ENCODE measurements at regions not wholly inside any gene's neighbourhood (a gene's known extent, or its start where the extent isn't known, plus 50 kb on each side); places are given as distances from the start of the nearest gene placed in this dataset.

DNA sequence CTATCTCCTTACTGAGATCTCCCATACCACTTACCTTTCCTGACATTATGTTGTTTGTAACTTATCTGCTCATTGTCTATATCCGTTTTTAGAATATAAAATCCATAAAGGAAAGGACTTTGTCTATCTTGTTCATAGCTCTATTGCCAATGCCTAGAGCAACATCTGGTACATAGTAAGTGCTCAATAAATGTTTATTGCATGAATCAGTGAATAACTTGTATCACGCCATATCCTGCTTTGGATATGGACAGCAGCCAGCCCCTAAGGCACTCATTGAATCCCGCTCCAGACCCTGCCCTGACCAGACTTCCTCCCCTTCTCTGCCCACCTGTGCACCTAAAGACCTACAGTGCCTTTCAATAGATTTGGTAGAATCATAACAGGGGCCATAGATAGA, 298.1 kb upstream of the PLXNA2 start:
- no peak for ATAC-seq

DNA sequence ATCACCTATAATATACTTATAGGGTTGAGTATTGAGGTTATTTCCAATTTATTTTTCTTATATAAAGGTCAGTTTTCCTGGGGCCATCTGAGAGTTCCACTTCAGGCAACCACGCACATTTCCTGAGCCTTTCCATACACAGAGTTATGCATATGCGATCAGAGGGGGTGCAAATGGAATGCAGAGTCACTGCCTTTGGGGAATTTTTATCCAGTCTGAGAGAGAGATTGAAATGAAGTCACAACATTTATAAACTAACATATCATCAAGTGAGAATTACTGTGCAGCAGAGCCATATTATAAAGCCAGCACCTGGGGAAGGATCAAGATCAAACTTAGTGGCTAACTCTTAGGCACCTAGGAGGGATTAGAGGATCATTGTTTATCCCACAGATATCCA, 299.9 kb upstream of the PLXNA2 start:
- in situ Hi-C loops (cut with HindIII; ENCODE audit: low pct_unique_long_range_greater_than_20kb, low sequenced_read_pairs), result no loop called here
- H3K4me1 ChIP-seq (ENCODE audit: control insufficient read depth, insufficient read depth, low read length), result no peaks in the 10 kb centered on the region
- ATAC-seq, result no peak
- H3K27ac ChIP-seq (ENCODE audit: low read length), result no peak overlapping the region
- H3K9me3 ChIP-seq (ENCODE audit: control insufficient read depth, insufficient read depth, low read depth, low read length), result no peaks in the 10 kb centered on the region
- intact Hi-C loops (cut with micrococcal nuclease; ENCODE audit: unreplicated experiment), result no loop called here
- no peaks in the 10 kb centered on the region for H3K36me3 ChIP-seq (ENCODE audit: control insufficient read depth, insufficient read depth, low read length)
- ChIA-PET CTCF (no interaction called here), POLR2A (no interaction called here)
- DNase-seq (ENCODE audit: low read depth, low spot score), result no peak
- TF ChIP-seq SIN3A (IDR thresholded peaks at IDR 0.05; ENCODE audit: borderline replicate concordance, insufficient read depth, low read depth, low read length), result no peak
- TF ChIP-seq, protein P1, sequence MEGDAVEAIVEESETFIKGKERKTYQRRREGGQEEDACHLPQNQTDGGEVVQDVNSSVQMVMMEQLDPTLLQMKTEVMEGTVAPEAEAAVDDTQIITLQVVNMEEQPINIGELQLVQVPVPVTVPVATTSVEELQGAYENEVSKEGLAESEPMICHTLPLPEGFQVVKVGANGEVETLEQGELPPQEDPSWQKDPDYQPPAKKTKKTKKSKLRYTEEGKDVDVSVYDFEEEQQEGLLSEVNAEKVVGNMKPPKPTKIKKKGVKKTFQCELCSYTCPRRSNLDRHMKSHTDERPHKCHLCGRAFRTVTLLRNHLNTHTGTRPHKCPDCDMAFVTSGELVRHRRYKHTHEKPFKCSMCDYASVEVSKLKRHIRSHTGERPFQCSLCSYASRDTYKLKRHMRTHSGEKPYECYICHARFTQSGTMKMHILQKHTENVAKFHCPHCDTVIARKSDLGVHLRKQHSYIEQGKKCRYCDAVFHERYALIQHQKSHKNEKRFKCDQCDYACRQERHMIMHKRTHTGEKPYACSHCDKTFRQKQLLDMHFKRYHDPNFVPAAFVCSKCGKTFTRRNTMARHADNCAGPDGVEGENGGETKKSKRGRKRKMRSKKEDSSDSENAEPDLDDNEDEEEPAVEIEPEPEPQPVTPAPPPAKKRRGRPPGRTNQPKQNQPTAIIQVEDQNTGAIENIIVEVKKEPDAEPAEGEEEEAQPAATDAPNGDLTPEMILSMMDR (IDR thresholded peaks at IDR 0.05), result no peak
- TF ChIP-seq, protein P2, sequence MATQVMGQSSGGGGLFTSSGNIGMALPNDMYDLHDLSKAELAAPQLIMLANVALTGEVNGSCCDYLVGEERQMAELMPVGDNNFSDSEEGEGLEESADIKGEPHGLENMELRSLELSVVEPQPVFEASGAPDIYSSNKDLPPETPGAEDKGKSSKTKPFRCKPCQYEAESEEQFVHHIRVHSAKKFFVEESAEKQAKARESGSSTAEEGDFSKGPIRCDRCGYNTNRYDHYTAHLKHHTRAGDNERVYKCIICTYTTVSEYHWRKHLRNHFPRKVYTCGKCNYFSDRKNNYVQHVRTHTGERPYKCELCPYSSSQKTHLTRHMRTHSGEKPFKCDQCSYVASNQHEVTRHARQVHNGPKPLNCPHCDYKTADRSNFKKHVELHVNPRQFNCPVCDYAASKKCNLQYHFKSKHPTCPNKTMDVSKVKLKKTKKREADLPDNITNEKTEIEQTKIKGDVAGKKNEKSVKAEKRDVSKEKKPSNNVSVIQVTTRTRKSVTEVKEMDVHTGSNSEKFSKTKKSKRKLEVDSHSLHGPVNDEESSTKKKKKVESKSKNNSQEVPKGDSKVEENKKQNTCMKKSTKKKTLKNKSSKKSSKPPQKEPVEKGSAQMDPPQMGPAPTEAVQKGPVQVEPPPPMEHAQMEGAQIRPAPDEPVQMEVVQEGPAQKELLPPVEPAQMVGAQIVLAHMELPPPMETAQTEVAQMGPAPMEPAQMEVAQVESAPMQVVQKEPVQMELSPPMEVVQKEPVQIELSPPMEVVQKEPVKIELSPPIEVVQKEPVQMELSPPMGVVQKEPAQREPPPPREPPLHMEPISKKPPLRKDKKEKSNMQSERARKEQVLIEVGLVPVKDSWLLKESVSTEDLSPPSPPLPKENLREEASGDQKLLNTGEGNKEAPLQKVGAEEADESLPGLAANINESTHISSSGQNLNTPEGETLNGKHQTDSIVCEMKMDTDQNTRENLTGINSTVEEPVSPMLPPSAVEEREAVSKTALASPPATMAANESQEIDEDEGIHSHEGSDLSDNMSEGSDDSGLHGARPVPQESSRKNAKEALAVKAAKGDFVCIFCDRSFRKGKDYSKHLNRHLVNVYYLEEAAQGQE (IDR thresholded peaks at IDR 0.05; ENCODE audit: insufficient read depth in 1 of 2, low read depth in 2 of 2, low read length in 1 of 2), result no peak
- no peak for TF ChIP-seq TCF7L2 (IDR thresholded peaks at IDR 0.05; ENCODE audit: low read depth, low read length)
- no peak for TF ChIP-seq POLR2AphosphoS5 (IDR thresholded peaks at IDR 0.05; ENCODE audit: low read depth, low read length)
- no peak overlapping the region for H3K4me3 ChIP-seq (ENCODE audit: low read depth in 2 of 2, low read length in 2 of 2)
- BruUV-seq (replicated peaks), result no TSS peak
- no peaks in the 10 kb centered on the region; the same call in 1 of the 2 replicates for H3K27me3 ChIP-seq (ENCODE audit: control insufficient read depth, insufficient read depth, low read length)

More for the DNA sequence above, 298.1 kb upstream of the PLXNA2 start:
- BruUV-seq (replicated peaks), result no TSS peak
- Histone ChIP-seq H3K27ac (ENCODE audit: low read length) (no peak overlapping the region), H3K9me3 (ENCODE audit: control insufficient read depth, insufficient read depth, low read depth, low read length) (no peaks in the 10 kb centered on the region), H3K36me3 (ENCODE audit: control insufficient read depth, insufficient read depth, low read length) (no peaks in the 10 kb centered on the region), H3K27me3 (ENCODE audit: control insufficient read depth, insufficient read depth, low read length) (no peaks in the 10 kb centered on the region; the same call in 1 of the 2 replicates), H3K4me1 (ENCODE audit: control insufficient read depth, insufficient read depth, low read length) (no peaks in the 10 kb centered on the region), H3K4me3 (ENCODE audit: low read depth in 2 of 2, low read length in 2 of 2) (no peak overlapping the region)
- TF ChIP-seq, protein P2 (IDR thresholded peaks at IDR 0.05; ENCODE audit: insufficient read depth in 1 of 2, low read depth in 2 of 2, low read length in 1 of 2), result no peak
- TF ChIP-seq POLR2AphosphoS5 (IDR thresholded peaks at IDR 0.05; ENCODE audit: low read depth, low read length), result no peak
- TF ChIP-seq SIN3A (IDR thresholded peaks at IDR 0.05; ENCODE audit: borderline replicate concordance, insufficient read depth, low read depth, low read length), result no peak
- TF ChIP-seq TCF7L2 (IDR thresholded peaks at IDR 0.05; ENCODE audit: low read depth, low read length), result no peak
- TF ChIP-seq, protein P1 (IDR thresholded peaks at IDR 0.05), result no peak
- in situ Hi-C loops (cut with HindIII; ENCODE audit: low pct_unique_long_range_greater_than_20kb, low sequenced_read_pairs), result no loop called here
- no peak for DNase-seq (ENCODE audit: low read depth, low spot score)
- CTCF ChIA-PET, result no interaction called here
- intact Hi-C loops (cut with micrococcal nuclease; ENCODE audit: unreplicated experiment), result no loop called here
- POLR2A ChIA-PET, result no interaction called here
